ENCODE measurements at regions not wholly inside any gene's neighbourhood (a gene's known extent, or its start where the extent isn't known, plus 50 kb on each side); places are given as distances from the start of the nearest gene placed in this dataset.
"Not testable (repeated sequence)": the region's sequence is repeated elsewhere in the genome, so short reads cannot be mapped to it uniquely, and the experiment has no call there.

DNA sequence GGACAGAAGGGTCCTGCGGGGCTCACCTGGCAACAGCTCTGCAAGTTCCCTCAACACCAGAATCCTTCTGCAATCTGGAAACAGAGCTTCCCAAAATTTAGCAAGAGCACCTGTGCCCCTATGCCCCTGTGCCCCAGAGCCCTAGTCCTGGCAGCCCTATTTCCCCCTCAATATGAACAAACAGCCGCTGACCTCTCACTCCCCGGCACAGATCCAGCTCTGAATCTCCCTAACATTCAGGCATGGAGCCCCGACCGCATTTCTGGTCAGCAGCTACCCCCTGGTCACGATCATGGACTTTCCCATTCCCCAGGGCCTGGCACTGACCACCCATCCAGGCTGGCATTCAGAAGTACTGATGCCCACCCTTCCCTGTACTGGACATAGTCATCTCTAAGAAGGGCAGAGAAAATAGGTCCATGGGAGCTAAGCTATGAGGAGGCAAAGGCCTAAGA, 110.8 kb upstream of the SMURF2 start:
- no peak for DNase-seq (ENCODE audit: low spot score)

DNA sequence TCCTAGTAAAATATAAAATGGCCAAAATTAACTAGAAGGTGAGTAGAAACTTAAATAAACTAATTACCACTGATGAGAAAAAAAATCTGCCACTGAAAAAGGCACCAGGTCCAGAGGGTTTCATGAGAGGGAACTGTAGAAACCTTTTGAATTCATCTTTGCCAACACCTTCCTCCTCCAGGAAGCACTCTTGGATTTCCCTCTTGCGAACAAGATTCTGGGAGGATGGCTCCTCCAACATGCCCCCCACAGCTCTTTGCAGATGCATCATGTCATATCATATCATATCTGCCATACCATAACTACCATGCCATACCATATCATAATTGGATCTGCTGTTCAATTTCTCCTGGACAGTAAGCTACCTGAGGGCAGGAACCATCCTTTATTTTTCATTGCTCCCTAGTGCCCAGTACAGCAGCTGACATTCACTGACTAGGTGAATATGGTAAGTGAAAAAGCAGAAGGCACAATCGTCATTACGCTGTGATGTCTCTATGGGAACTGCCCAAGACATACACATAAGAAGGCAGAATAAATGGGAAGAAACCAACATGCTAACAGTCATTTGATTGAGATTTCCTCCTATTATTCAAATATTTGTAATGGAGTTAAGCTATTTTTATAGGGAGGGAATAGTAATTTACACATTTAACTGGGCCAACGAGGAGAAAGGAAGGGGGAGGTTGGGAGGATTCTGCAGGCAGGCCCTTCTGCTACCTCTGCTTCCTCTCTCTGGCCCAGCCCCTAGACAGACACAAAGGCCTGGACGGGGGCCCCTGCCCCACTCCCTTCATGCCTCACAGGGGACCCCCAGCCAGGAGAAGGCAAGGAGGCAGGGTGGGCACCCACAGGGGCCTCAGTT, 110.1 kb upstream of the SMURF2 start:
- DNase-seq (ENCODE audit: low spot score): no peak

DNA sequence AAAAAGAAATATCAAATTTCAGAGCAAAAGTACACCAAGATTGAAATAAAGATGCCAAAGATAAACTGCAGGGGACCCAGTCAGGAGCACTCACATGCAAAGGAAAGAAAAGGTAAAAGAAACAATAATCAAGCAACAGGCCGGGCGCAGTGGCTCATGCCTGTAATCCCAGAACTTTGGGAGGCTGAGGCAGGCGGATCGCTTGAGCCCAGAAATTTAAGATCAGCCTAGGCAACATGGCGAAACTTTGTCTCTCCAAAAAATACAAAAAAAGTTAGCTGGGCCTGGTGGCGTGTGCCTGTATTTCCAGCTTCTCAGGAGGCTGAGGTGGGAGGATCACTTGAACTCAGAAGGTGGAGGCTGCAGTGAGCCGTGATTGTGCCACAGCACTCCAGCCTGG, 107.6 kb upstream of the SMURF2 start:
- DNase-seq (ENCODE audit: low spot score): no peak

DNA sequence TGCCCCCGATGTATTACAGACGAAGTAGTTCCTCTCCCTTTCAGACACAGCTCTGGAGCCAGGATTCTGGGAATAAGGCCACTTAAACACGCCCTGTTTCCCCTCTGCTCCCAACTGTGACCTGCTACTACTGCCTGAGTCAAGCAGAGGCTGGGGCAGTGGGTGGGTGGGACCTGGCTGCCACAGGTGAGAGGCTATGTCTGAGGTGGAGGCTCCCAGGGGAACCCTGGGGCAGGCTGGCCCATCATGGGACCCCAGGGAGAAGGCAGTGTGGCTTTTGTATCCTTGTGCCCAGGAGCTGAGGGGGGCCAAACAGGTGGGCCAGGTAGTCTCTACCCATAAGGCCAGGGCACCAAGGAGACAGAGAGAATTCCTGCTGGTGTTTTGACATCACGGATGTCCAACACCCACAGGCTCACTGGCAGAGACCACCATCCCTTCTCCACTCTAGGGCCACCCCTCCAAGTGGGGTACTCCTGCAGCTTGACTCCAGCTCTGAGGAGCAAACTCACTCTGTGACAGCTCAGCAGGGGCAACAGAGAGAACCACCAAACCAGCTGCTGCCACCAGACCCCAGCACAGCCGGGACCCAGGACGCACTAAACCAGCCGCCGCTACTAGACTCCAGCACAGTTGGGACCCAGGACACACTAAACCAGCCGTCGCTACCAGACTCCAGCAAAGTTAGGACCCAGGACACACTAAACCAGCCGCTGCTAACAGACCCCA, 105.3 kb upstream of the SMURF2 start:
- DNase-seq (ENCODE audit: low spot score): no peak

DNA sequence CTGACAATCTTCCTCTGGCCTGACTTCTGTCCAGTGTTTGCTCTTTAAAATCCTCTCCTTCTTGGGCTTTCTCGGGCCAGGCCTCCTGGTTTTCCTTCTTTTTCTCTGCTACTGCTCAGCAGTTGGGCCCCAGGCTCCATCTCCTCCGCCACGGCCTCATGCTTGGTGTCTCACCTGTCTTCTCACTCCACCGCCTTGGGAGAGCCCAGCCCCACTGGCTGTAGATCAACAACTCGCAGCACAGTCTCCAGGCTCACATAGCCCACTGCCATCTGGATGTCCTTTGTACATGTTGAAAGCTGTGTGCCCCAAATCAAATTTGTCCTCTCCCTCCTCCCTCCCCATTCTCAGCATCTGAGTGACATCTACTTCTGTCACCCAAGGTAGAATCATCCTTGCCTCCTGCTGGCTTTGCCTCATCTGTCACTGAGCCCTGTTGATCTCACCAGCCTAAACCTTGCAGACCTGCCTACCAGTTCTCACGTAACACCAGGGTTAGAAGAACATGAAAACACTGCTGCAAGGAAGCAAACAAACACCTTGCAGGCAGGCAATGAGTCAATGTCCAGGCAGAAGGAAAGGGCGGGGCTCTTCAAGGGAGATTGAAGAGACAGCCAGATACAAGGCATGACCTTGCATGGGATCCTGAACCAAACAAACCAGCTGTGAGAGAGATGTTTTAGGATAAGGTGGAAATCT, 103.2 kb upstream of the SMURF2 start:
- no peak for DNase-seq (ENCODE audit: low spot score)

DNA sequence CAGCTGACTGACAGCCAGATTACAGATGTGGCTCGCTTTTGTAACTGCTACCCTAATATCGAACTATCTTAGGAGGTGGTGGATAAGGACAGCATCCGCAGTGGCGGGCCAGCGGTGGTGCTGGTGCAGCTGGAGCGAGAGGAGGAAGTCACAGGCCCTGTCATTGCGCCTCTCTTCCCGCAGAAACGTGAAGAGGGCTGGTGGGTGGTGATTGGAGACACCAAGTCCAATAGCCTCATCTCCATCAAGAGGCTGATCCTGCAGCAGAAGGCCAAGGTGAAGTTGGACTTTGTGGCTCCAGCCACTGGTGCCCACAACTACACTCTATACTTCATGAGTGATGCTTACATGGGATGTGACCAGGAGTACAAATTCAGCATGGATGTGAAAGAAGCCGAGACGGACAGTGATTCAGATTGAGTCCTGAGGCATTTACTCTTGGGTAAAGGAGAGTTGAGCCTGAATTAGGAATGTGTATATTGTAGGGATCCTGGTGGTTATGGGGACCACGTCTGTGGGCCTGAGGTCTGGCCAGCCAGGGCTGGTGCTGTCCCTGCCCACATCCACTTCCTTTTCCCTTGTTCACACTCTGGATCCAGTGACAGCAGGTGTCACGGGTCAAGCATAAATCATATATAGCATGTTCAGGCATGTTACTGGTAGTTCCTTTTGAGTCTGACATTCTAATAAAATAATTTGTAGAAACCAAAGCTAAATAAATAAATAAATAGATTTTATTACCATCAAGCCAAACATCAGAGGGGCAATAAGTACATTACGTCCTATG, 89.0 kb upstream of the SMURF2 start:
- DNase-seq (ENCODE audit: low spot score): no peak

DNA sequence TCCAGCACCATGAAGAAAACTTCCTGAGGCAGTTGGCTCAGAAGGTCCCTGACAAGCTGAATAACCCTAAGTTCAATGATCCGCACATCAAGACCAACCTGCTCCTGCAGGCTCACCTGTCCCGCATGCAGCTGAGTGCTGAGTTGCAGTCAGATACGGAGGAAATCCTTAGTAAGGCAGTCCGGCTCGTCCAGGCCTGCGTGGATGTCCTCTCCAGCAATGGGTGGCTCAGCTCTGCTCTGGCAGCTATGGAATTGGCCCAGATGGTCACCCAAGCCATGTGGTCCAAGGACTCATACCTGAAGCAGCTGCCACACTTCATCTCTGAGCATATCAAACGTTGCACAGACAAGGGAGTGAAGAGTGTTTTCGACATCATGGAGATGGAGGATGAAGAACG, 88.4 kb upstream of the SMURF2 start:
- DNase-seq (ENCODE audit: low spot score): no peak

DNA sequence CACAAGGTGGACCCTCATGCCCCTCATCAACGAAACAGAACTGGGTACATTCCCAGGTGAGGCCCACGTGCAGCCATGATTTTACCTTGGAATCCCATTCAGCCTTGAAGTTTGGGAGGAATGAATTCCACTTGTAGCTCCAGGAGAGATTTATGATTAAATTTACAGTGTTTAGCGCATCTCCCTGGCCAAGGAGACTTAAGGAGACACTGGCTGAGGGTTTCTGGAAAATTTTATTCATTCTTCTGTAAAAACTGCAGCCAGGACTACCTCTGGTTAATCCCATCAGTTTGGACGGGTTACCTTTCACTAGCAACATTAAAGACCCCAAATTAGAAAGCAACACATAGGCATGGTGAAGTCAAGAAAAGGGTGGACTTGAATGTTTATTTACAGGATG, 87.2 kb upstream of the SMURF2 start:
- no peak for DNase-seq (ENCODE audit: low spot score)

DNA sequence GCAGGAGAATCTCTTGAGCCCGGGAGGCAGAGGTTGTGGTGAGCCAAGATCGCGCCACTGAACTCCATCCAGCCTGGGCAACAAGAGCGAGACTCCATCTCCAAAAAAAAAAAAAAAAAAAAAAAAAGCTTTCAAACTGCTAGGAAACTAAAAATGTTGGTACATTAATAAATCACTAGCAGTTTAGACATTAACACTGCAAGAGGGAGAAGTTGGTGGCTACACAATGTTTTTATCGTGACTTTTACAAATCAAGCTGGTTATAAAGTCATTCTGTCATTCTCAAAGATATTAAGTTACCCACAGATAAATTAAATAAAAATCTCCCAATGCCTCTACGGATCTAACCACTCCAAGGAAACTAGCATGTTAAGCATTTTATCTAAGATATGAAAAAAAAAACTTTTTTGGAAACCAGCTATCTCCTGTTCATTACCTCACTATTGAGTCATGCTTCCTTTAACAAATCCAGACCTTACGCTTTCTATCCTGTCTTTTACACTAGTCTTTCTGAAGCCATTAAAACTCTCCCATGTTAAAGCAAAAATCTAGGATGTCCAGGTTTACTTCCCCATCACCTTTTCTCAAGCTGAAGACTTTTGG, 85.9 kb upstream of the SMURF2 start:
- DNase-seq (ENCODE audit: low spot score): peak; percentile 55

DNA sequence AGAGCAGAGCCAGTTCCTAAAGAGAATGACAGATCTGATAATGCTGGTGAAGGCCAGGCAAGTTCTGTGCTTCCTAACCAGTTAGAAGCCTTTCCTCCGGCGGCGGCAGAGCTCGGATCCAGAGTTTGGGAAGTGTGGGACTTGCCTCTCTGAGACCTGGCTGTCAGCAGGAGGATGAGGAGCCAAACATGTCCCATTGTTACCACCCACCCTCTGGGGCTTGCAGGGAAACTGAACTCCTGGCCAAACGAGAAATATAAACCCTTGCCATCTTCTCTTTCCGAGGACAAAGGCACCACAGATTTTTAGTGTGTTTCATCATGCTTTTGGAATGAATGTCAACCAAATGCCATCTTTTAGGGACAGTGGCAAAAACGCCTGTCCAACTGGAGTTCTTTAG, 80.2 kb upstream of the SMURF2 start:
- no peak for DNase-seq (ENCODE audit: low spot score)

DNA sequence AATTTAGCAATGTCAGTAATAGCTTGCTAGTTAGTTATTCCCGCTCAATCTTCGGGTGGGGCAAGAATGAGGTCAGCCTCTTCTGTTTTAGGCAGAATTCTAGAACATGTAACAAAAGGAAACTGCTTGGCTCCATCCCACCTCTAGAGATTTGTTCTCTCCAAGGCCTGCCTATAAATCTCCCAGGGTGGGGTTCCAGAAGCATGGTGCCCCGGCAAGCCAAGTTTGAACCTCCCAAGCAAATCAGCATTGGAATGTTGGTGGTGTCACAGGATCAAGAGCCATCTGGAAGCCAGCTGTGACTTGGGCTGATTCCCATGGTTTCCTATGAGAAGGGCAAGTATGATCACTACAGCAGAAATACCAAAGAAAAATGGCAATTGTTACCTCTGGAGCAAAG, 79.8 kb upstream of the SMURF2 start:
- DNase-seq (ENCODE audit: low spot score): peak; percentile 65

DNA sequence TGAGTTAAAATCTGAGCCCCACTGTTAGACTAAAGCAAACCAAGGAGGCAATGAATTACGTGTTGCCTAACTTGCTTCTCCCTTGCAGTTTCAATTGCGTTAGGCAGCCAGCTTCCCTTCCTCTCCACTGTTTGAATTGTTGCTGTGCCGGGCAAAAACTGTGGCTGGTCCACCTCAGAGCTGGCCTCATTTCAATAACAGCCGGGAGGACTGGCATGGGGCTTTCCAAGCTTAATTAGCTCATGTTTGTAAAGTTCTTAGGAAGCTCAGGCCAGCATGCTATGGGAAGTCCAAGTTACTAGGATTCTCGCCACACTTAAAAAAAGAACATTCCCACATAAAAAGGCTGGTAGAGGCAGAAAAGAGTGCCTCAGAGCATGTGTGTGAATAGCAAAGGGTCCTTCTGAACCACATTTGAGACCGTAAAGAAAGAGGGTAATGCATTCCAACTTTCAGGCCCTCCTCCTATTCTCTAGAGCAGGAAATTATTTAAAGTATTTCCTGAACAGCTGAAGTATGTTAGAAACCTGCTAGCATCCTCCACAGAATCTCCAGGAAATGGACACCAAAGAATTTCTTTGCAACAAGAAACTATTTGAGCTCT, 79.0 kb upstream of the SMURF2 start:
- DNase-seq (ENCODE audit: low spot score): peak; percentile 22

DNA sequence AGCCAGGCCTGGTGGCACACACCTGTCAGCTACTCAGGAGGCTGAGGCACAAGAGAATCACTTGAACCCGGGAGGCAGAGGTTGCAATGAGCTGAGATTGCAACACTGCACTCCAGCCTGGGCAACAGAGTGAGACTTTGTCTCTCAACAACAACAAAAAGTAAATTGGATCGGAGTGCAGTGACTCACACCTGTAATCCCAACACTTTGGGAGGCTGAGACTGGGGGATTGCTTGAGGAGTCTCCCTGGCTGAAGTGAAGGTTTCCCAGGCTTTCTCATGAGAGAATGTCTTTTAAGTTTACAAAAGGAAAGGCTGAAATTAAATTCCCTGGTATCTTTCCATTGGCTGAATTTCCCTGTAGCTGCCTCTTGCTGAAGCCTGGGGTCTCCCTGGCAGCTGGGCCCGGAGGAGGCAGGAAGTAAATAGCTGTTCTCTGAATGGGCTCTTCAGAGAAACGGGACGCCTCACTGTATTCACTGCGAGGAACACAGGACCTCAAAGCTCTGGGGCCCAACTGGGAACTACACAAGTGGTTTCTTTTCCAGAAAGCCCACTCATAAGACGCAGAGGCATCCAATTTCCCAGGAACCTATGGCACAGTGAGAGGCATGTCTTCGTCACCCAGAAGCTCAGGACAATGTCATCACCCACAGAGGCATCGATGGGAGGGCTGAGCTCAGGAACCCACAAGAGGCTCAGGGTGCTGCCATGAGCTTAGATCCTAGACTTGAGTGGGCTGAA, 77.4 kb upstream of the SMURF2 start:
- DNase-seq (ENCODE audit: low spot score): no peak

DNA sequence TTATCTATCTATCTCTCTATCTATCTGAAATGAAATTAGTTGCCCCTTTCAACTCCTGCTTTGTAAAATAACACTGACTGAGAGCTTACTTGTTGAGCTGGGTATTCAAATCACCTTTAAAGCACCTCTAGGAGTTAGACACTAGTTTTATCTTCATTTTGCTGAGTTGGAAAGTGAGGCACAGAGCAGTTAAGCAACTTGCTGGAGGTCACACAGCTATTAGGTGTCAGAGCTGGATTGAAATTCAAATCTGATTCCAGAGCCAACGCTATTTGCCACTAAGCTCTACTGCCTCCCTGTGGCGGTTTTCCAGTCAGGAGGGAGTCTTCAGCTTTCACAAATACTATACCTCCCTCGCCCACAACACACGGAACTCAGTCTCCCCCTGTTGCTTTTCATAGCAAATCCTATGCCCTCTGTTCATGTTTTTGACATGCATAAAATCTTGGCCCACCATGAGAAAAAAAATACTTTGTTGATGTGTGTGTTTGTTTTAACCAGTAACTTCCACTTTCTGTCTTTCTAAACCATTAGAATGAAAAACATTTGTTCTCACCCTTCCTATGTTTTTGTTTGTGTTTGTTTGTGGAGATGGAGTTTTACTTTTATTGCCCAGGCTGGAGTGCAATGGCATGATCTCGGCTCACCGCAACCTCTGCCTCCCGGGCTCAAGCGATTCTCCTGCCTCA, 74.8 kb upstream of the SMURF2 start:
- DNase-seq (ENCODE audit: low spot score): no peak

DNA sequence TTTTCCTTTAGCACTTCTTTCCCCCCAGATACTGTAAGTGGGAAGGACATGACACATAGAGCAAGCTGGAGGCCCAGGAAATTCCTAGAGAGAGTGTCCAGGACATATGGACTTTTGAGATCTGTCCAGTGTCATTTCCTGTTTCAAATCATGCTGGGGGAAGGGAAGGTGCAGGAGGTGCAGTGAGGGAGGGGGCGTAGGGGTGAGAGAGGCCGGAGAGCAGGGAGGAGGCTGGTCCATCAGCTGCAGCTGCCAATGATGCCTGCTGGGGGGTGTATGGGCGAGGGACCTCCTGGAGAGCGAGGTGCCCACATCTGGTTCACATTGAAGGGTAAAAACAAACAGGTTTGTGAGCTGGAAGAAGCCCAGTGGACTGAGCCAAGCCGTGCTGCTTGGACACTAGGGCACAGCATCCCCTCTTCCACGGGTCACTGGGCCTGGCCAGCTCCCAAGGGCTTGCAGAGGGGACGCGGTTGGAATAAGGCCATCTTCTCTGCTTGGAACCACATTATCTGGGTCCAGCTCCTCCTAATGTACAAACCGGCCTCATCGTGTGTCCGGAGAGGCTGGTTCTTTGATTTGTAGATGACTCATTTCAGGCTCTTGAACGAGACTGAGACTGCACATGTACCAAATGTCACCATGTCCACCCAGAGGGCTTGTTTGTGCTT, 70.4 kb upstream of the SMURF2 start:
- DNase-seq (ENCODE audit: low spot score): peak; percentile 53

DNA sequence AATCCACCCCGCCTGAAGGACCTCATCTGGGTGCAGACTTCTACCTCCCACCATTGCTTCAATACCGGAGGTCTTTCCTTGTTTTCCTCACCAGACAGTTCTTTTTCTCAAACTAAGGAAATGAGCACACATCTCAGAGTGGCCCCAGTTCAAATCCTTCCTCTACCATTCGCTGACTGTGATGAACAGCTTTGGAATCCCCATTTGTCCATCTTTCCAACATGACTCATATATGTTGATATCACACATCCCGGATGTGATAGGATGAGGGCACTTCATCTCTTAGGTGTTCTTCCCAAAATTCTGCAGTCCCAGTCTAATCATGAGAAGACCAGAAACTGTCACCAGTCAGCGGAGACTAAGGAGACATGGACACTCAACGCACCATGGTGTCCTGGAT, 67.9 kb upstream of the SMURF2 start:
- DNase-seq (ENCODE audit: low spot score): peak; percentile 36

DNA sequence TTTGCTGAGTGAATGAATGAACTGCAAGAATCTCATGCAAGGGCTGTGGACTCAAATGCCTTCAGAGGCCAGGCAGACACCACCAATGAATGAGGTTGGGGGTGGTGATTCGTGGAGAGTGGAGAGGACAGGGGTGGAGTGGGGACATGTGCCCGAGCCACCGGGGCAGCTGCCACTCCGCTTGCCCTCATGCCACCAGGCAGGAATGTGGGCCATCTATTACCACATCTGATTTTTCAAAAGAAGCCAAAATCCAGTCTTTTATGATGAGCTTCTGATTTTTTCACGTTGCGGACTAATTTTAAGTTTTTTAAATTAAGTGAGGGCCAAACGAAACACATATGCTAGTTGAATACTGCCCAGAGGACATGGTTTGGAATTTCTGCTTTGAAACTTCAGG, 67.1 kb upstream of the SMURF2 start:
- no peak for DNase-seq (ENCODE audit: low spot score)

DNA sequence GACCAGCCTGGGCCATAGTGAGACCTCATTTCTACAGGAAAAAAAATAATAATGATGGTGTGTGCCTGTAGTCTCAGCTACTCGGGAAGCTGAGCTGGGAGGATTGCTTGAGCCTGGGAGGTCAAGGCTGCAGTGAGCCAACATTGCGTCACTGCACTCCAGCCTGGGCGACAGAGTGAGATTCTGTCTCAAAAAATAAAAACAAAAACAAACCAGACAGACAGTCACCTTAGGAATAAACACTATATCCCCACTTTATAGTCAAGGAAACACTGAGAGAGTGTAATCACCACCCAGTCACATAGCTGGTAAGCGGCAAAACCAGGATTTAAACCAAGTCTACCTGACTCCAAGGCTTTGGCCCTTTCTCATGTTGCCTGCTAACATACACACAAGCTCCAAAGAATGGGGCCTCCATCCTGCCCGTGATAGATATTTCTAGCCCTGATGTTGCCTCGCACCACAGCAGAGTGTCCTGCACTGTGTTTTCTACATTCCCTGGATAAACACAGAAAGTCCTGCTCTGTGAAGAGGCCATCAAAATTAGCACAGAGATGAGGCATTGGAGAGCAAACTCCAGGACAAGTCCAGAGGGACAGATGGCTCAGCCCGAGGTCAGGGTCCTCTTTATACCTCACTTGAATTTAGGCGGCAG, 66.1 kb upstream of the SMURF2 start:
- no peak for DNase-seq (ENCODE audit: low spot score)

DNA sequence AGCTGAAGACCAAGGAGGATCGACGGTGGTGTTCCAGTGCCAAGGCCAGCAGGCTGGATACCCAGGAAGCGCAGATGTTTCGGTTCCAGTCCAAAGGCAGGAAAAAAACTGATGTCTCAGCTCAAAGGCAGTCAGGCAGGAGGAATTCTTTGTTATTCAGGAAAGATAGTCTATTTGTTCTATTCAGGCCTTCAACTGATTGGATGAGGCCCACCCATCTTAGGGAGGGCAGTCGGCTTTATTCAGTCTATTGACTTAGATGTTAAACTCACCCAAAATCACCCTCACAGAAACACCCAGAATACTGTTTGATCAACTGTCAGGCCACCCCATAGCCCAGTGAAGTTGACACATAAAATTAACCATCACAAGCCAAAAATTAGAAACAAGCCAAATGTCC, 63.9 kb upstream of the SMURF2 start:
- not testable (repeated sequence) for DNase-seq (ENCODE audit: low spot score)

Measured in hepatic stellate cell (primary cell).